Stimulated activated CD8-positive, alpha-beta memory T cell treated with anti-CD3 and anti-CD28 coated beads, Interleukin-7, amount 100 ng/mL, for 1 hour (primary cell): ENCODE measurements at regions not wholly inside any gene's neighbourhood (a gene's known extent, or its start where the extent isn't known, plus 50 kb on each side); places are given as distances from the start of the nearest gene placed in this dataset.

Experiments
- DNase-seq, 2 donors: peaks; one replicate each; pipeline ENCODE4 v3.0.0-alpha.2; 2020; ENCODE audit warnings: low read depth in 2 of 2

- DNase-seq = no peak
These were observed 102.3 kb upstream of the ID2 start for GRCh38 chr2:8579485-8580085.

- no peak for DNase-seq
These were observed 101.3 kb upstream of the ID2 start for GRCh38 chr2:8580316-8581233.

- no peak for DNase-seq
These were observed 100.7 kb upstream of the ID2 start for GRCh38 chr2:8581234-8581561.

- no peak for DNase-seq
These were observed 100.2 kb upstream of the ID2 start for GRCh38 chr2:8581601-8582041.

- no peak for DNase-seq
These were observed 99.7 kb upstream of the ID2 start for GRCh38 chr2:8582191-8582590.

- DNase-seq = no peak
These were observed 99.0 kb upstream of the ID2 start for GRCh38 chr2:8582651-8583399.

- peak; percentile 37 to 61 for DNase-seq
These were observed 98.3 kb upstream of the ID2 start for GRCh38 chr2:8583400-8584173.

GRCh38 chr2:8584174-8585066 lies 97.4 kb upstream of the ID2 start:
- no peak for DNase-seq

- no peak for DNase-seq
These were observed 95.3 kb upstream of the ID2 start for GRCh38 chr2:8586457-8587051.

- no peak for DNase-seq
These were observed 94.5 kb upstream of the ID2 start for GRCh38 chr2:8587251-8587791.

- no peak for DNase-seq
These were observed 93.7 kb upstream of the ID2 start for GRCh38 chr2:8587920-8588830.

GRCh38 chr2:8588831-8589191 lies 93.0 kb upstream of the ID2 start:
- DNase-seq = no peak

- no peak for DNase-seq
These were observed 92.1 kb upstream of the ID2 start for GRCh38 chr2:8589721-8590120.

- no peak for DNase-seq
These were observed 90.9 kb upstream of the ID2 start for GRCh38 chr2:8590938-8591337.

- DNase-seq = no peak
These were observed 89.1 kb upstream of the ID2 start for GRCh38 chr2:8592736-8593135.

GRCh38 chr2:8593243-8593642 lies 88.6 kb upstream of the ID2 start:
- no peak for DNase-seq

- DNase-seq = no peak
These were observed 87.0 kb upstream of the ID2 start for GRCh38 chr2:8594731-8595427.

GRCh38 chr2:8595428-8595805 lies 86.4 kb upstream of the ID2 start:
- DNase-seq = no peak
